HCT116 (cell line): ENCODE measurements at regions not wholly inside any gene's neighbourhood (a gene's known extent, or its start where the extent isn't known, plus 50 kb on each side); places are given as distances from the start of the nearest gene placed in this dataset.

Source experiments
- ATAC-seq: fragments of 200-7000 bp; cut with Tn5 transposase; 2 replicates; pipeline ENCODE4 v1.9.1; 2020; ENCODE audit warnings: mild to moderate bottlenecking, moderate library complexity
- BruUV-seq: library from RNA; stranded (reverse); fragments of 400-500 nt; replicated peaks from 2 replicates; lab custom pipeline; 2021; lab: Mats Ljungman, UMichigan
- CTCF ChIA-PET: fragments of 300-600 bp; sonication (Branson Sonifier 250); formaldehyde crosslinking; loops from one replicate; lab custom pipeline; 2021; ENCODE audit warnings: antibody characterized with exemption; lab: Charles Lee
- POLR2A ChIA-PET: fragments of 300-600, 350-600 bp; sonication (Branson Sonifier 250); formaldehyde crosslinking; loops from one replicate; lab custom pipeline; 2021; ENCODE audit warnings: antibody characterized with exemption; lab: Charles Lee
- RAD21 ChIA-PET, 2 experiments: fragments of 300-600 bp; sonication (Branson Sonifier 250); formaldehyde crosslinking; loops; one replicate each; lab custom pipeline; 2023; ENCODE audit warnings: low total read pairs in 2 of 2; ENCODE audit not compliant: uncharacterized antibody in 2 of 2, unreplicated experiment in 2 of 2, low non-redundant PET in 1 of 2; lab: Charles Lee
- DNase-seq: peaks from one replicate; pipeline ENCODE4 v3.0.0-alpha.2; 2010; ENCODE audit warnings: low read depth, low spot score
- H2AFZ ChIP-seq: fragments of 200-600 bp; shearing (Covaris generic), sonication (generic); 2 replicates; pipeline ENCODE4 v1.6.1; 2017; ENCODE audit warnings: low read depth, mixed run types, mixed read lengths, antibody characterized with exemption, low read length; ENCODE audit not compliant: poor library complexity, severe bottlenecking
- H3K27ac ChIP-seq: 2 replicates; pipeline ENCODE4 v1.5.1; 2012; ENCODE audit warnings: low read depth, low read length
- H3K27me3 ChIP-seq: fragments of 200-600 bp; sonication (generic); 2 replicates; pipeline ENCODE4 v1.6.1; 2016; ENCODE audit warnings: mixed run types, low read length, mixed read lengths; ENCODE audit not compliant: insufficient read depth
- H3K36me3 ChIP-seq, 2 experiments: fragments of 200-500 bp in 1 of 2; fragments of 200-600 bp in 1 of 2; sonication (Bioruptor generic) in 1 of 2; sonication (generic) in 1 of 2; 2 replicates each; pipeline versions ENCODE4 v1.5.1 to v1.6.1; 2014 to 2016; ENCODE audit warnings: low read length in 2 of 2, inconsistent platforms in 1 of 2, mixed read lengths in 1 of 2, mixed run types in 1 of 2; ENCODE audit not compliant: insufficient read depth in 2 of 2, control insufficient read depth in 1 of 2
- H3K4me1 ChIP-seq, 2 experiments: fragments of 200-600 bp in 1 of 2; sonication (generic) in 1 of 2; 2 replicates each; pipeline versions ENCODE4 v1.5.1 to v1.6.1; 2012 to 2017; ENCODE audit warnings: low read length in 2 of 2, inconsistent platforms in 1 of 2, mild to moderate bottlenecking in 1 of 2, mixed read lengths in 1 of 2, mixed run types in 1 of 2, moderate library complexity in 1 of 2; ENCODE audit not compliant: insufficient read depth in 2 of 2, control insufficient read depth in 1 of 2
- H3K4me2 ChIP-seq: fragments of 200-600 bp; sonication (generic); 2 replicates; pipeline ENCODE4 v1.6.1; 2017; ENCODE audit warnings: mixed run types, low read length, mixed read lengths
- H3K4me3 ChIP-seq, 2 experiments: fragments of 200-600 bp in 1 of 2; sonication (generic) in 1 of 2; replicated peaks in 1 of 2; 2 replicates each; pipeline ENCODE4 v1.5.1; 2011 to 2016; ENCODE audit warnings: low read length in 2 of 2, control low read depth in 1 of 2, low read depth in 1 of 2, mild to moderate bottlenecking in 1 of 2, mixed read lengths in 1 of 2, mixed run types in 1 of 2
- H3K79me2 ChIP-seq: fragments of 200-600 bp; sonication (generic); 2 replicates; pipeline ENCODE4 v1.6.1; 2017; ENCODE audit warnings: mild to moderate bottlenecking, mixed run types, low read length, moderate library complexity, mixed read lengths; ENCODE audit not compliant: insufficient read depth
- H3K9ac ChIP-seq: fragments of 200-600 bp; sonication (generic); 2 replicates; pipeline ENCODE4 v1.6.1; 2016; ENCODE audit warnings: low read length, mixed read lengths
- H3K9me2 ChIP-seq: fragments of 200-600 bp; sonication (generic), shearing (Covaris generic); 2 replicates; pipeline ENCODE4 v1.6.1; 2017; ENCODE audit warnings: mixed run types, mild to moderate bottlenecking, moderate library complexity; ENCODE audit not compliant: insufficient read depth
- H3K9me3 ChIP-seq, 2 experiments: fragments of 200-500 bp in 1 of 2; fragments of 200-600 bp in 1 of 2; sonication (Bioruptor generic) in 1 of 2; sonication (generic) in 1 of 2; 2 replicates each; pipeline ENCODE4 v1.6.1; 2014 to 2017; ENCODE audit warnings: low read length in 2 of 2, mixed read lengths in 2 of 2, inconsistent platforms in 1 of 2, low read depth in 1 of 2, mild to moderate bottlenecking in 1 of 2, mixed run types in 1 of 2, moderate library complexity in 1 of 2; ENCODE audit not compliant: control insufficient read depth in 1 of 2, insufficient read depth in 1 of 2
- H4K20me1 ChIP-seq: fragments of 200-600 bp; sonication (generic), shearing (Covaris generic); 2 replicates; pipeline ENCODE4 v1.6.1; 2017; ENCODE audit warnings: mixed run types, mild to moderate bottlenecking, moderate library complexity; ENCODE audit not compliant: insufficient read depth
- EGR1 ChIP-seq: IDR thresholded peaks from 2 replicates; pipeline ENCODE4 v1.6.1; 2012; ENCODE audit warnings: low read depth
- ELF1 ChIP-seq: IDR thresholded peaks from 2 replicates; pipeline ENCODE4 v1.6.1; 2012; ENCODE audit warnings: low read depth, borderline replicate concordance
- EZH2phosphoT487 ChIP-seq: fragments of 200-600 bp; IDR thresholded peaks from 2 replicates; pipeline ENCODE4 v1.6.1; 2018; ENCODE audit warnings: antibody characterized with exemption, borderline replicate concordance
- FOSL1 ChIP-seq: IDR thresholded peaks from 2 replicates; pipeline ENCODE4 v1.6.1; 2012; ENCODE audit warnings: low read depth
- JUND ChIP-seq: IDR thresholded peaks from 2 replicates; pipeline ENCODE4 v1.6.1; 2012
- POLR2AphosphoS5 ChIP-seq: IDR thresholded peaks from 2 replicates; pipeline ENCODE4 v1.6.1; 2011; ENCODE audit warnings: mild to moderate bottlenecking, low read depth, low read length, moderate library complexity
- RAD21 ChIP-seq: IDR thresholded peaks from 2 replicates; pipeline ENCODE4 v1.6.1; 2012; ENCODE audit warnings: low read depth, mild to moderate bottlenecking
- SRF ChIP-seq: IDR thresholded peaks from 2 replicates; pipeline ENCODE4 v1.6.1; 2012; ENCODE audit warnings: low read depth
- YY1 ChIP-seq: IDR thresholded peaks from 2 replicates; pipeline ENCODE4 v1.6.1; 2011; ENCODE audit warnings: low read length, low read depth, moderate library complexity, mild to moderate bottlenecking; ENCODE audit not compliant: insufficient replicate concordance; ENCODE audit errors: extremely low read depth
- ZNF274 ChIP-seq: fragments of 200-500 bp; sonication (Bioruptor generic); IDR thresholded peaks from 2 replicates; pipeline ENCODE4 v1.6.1; 2014; ENCODE audit warnings: mild to moderate bottlenecking, low read depth, low read length, inconsistent platforms
- intact Hi-C: fragments of 100-400 bp; cut with micrococcal nuclease; formaldehyde crosslinking; loops from 2 replicates; pipeline ENCODE4 v1.10.0; 2022
- TF ChIP-seq, protein P1 (sequence below): IDR thresholded peaks from 2 replicates; pipeline ENCODE4 v1.6.1; 2012
- TF ChIP-seq, protein P2 (sequence below), 3 experiments: fragments of 200-600 bp in 1 of 3; sonication (generic) in 1 of 3; IDR thresholded peaks in 2 of 3; conservative IDR thresholded peaks in 1 of 3; 2 replicates each; pipeline ENCODE4 v1.5.1; 2012 to 2017; ENCODE audit warnings: low read depth in 2 of 3, low read length in 2 of 3, antibody characterized with exemption in 1 of 3, borderline replicate concordance in 1 of 3, control low read depth in 1 of 3, mild to moderate bottlenecking in 1 of 3, mixed read lengths in 1 of 3, mixed run types in 1 of 3, moderate library complexity in 1 of 3; ENCODE audit not compliant: insufficient read depth in 1 of 3
- TF ChIP-seq, protein P3 (sequence below): IDR thresholded peaks from 2 replicates; pipeline ENCODE4 v1.6.1; 2012

DNA sequence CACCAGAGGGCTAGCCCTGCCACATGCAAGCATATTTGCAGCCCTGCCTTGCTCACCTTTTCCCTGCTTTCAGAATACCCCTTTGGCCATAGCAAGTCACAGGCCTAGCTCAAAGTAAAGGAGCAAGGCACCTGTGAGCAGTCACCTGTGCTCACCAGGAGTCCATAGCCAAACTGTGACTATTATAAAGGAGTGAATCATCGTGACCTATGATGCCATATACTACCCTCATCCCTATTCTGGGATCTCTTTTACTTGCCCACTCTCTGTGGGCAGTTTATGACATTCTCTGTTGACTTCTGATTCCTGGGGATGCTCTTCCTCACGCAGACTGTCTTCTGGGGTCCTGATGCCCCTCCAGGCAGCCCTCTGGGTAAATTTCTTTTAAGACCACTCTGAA, 200.5 kb upstream of the NLRP1 start:
- CTCF ChIA-PET, result no interaction called here
- Histone ChIP-seq H3K4me2 (no peak overlapping the region), H3K9ac (no peak overlapping the region), H3K36me3 (no peaks in the 10 kb centered on the region), H3K9me3 (no peaks in the 10 kb centered on the region), H3K27me3 (peaks cover 5% of the 10 kb centered on the region; the same call in 1 of the 2 replicates), H3K79me2 (no peaks in the 10 kb centered on the region), H3K4me1 (peaks cover 2 to 19% of the 10 kb centered on the region in 2 experiments; a peak in 3 of 4 replicates), H2AFZ (no peak overlapping the region), H3K9me2 (no peaks in the 10 kb centered on the region), H3K4me3 (no peak overlapping the region), H3K27ac (no peak overlapping the region), H4K20me1 (no peaks in the 10 kb centered on the region)
- POLR2A ChIA-PET, result no interaction called here
- TF ChIP-seq, protein P1, sequence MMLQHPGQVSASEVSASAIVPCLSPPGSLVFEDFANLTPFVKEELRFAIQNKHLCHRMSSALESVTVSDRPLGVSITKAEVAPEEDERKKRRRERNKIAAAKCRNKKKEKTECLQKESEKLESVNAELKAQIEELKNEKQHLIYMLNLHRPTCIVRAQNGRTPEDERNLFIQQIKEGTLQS, result no peak
- TF ChIP-seq SRF, result no peak
- TF ChIP-seq FOSL1, result no peak
- no peak for TF ChIP-seq POLR2AphosphoS5
- TF ChIP-seq YY1, result no peak
- TF ChIP-seq RAD21, result no peak
- no peak for TF ChIP-seq JUND
- RAD21 ChIA-PET, result no interaction called here
- ATAC-seq, result no peak
- DNase-seq, result no peak
- intact Hi-C loops, result no loop called here
- no TSS peak for BruUV-seq

DNA sequence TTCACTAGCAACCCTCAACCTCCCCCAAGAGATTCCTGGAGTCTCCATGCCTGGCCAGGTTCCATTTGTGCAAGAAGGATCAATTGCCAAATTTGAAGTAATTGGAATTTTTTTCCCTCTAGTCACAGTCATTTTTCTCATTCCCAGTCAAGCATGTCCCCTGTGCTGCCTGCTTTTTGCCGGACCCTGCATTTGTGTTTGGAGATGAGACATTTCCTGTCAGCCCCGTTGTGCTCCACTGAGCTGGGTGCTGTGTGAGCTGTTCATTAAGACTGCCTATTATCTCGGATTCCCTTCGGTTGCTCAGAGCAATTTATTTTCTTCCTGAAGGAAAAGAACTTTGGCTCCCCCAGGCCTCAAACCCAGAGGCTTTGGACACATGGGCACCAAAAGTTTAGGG, 201.0 kb upstream of the NLRP1 start:
- BruUV-seq, result no TSS peak
- intact Hi-C loops, result no loop called here
- no peaks in the 10 kb centered on the region for H3K9me3 ChIP-seq
- H4K20me1 ChIP-seq, result no peaks in the 10 kb centered on the region
- no peaks in the 10 kb centered on the region for H3K9me2 ChIP-seq
- H2AFZ ChIP-seq, result no peak overlapping the region
- no peak overlapping the region for H3K4me3 ChIP-seq
- ATAC-seq (no peak), DNase-seq (no peak)
- TF ChIP-seq, protein P2, sequence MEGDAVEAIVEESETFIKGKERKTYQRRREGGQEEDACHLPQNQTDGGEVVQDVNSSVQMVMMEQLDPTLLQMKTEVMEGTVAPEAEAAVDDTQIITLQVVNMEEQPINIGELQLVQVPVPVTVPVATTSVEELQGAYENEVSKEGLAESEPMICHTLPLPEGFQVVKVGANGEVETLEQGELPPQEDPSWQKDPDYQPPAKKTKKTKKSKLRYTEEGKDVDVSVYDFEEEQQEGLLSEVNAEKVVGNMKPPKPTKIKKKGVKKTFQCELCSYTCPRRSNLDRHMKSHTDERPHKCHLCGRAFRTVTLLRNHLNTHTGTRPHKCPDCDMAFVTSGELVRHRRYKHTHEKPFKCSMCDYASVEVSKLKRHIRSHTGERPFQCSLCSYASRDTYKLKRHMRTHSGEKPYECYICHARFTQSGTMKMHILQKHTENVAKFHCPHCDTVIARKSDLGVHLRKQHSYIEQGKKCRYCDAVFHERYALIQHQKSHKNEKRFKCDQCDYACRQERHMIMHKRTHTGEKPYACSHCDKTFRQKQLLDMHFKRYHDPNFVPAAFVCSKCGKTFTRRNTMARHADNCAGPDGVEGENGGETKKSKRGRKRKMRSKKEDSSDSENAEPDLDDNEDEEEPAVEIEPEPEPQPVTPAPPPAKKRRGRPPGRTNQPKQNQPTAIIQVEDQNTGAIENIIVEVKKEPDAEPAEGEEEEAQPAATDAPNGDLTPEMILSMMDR (IDR thresholded peaks at IDR 0.05 in 2 of 3, conservative IDR thresholded peaks at IDR 0.05 in 1 of 3; ENCODE audit: borderline replicate concordance in 1 of 3, insufficient read depth in 1 of 3, low read depth in 2 of 3, low read length in 2 of 3), result no peak
- TF ChIP-seq, protein P1, result no peak
- TF ChIP-seq YY1 (no peak), POLR2AphosphoS5 (no peak), ELF1 (no peak), EZH2phosphoT487 (no peak), FOSL1 (no peak), RAD21 (no peak), ZNF274 (no peak), EGR1 (no peak), SRF (no peak)
- TF ChIP-seq, protein P3, sequence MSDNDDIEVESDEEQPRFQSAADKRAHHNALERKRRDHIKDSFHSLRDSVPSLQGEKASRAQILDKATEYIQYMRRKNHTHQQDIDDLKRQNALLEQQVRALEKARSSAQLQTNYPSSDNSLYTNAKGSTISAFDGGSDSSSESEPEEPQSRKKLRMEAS, result no peak
- H3K9ac ChIP-seq, result no peak overlapping the region
- no peaks in the 10 kb centered on the region for H3K79me2 ChIP-seq
- H3K36me3 ChIP-seq, result no peaks in the 10 kb centered on the region
- peaks cover 5% of the 10 kb centered on the region; the same call in 1 of the 2 replicates for H3K27me3 ChIP-seq
- ChIA-PET POLR2A (no interaction called here), RAD21 (no interaction called here), CTCF (no interaction called here)
- H3K4me1 ChIP-seq, result peaks cover 2 to 16% of the 10 kb centered on the region in 2 experiments; a peak in 3 of 4 replicates
- H3K27ac ChIP-seq, result no peak overlapping the region
- H3K4me2 ChIP-seq, result no peak overlapping the region
